Occipital lobe (tissue), 1 donor: ENCODE measurements at regions not wholly inside any gene's neighbourhood (a gene's known extent, or its start where the extent isn't known, plus 50 kb on each side); places are given as distances from the start of the nearest gene placed in this dataset.
A peak's percentile ranks its signal among the peaks of the same experiment; 100 is the strongest.

Experiments used
- DNase-seq: peaks from one replicate; lab custom pipeline; 2025; lab: John Stamatoyannopoulos, UW

DNA sequence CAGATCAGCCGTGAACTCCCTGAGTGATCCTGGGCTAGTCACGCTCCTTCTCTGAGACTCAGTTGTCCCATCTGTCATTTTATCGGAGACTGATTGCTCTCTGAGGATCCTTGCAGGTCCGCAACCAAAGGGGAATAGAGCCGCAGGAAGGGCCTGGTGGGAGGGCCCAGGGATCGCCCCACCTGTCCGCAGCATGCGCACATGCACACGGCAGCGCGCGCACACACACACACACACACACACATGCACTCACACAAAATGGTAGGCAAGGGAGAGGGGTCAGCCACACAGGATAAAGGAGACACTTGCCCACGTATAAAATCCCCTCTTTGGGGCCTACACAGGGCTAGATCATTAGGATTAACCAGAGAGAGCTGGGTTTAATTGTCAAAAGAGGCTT, 95.6 kb upstream of the FOXP4 start:
- DNase-seq = no peak

DNA sequence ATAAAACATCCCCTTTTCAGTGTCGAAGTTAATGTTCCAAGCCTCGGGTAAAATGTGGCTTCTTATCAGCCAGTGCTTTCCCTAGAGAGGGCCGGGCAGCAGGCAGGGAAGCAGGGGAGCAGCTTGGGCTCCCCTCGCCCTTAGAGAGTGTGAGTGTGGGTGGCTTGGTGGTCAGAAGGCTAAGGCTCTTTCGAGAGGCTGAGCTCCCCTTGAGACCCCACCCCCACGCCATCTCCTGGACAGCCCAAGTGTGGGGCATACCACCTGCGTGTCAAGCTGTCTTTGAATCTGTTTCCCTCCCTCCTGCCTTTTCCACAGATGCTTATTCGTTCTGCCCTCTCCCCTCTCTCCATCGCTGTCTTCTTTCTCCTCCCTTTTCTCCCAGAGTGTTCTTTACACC, 95.1 kb upstream of the FOXP4 start:
- no peak for DNase-seq

DNA sequence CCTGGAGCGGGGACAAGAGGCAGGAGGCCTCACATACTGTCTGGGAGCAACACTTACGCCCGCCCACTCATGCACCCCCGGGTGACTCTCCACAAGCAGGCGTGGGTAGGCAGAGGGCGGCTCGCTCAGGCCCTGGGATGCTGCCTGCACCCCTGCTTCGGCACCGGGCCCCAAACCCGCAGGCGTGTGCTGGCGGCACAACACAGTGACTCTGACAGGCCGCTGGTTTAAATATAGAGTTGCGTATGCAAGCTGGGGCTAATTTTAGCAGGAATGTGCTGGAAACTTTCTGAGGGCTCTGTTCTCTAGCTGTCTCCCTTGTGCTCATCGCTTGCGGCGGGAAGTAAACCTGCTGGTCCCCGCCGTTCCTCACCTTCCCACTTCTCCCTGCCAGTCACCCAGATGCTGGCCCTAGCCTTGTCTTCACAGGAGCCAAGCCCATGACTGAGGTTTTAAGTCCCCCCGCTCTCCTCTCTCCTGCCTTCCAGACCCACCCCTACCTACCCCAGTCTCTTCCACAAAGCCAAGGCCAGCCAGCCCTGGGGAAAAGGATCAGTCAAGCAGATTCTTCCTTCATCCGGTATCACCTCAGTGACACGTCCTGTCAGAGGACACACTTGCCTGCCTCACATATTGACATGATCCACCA, 94.5 kb upstream of the FOXP4 start:
- DNase-seq = peak; percentile 65

GRCh38 chr6:41452763-41453162, 93.4 kb upstream of the FOXP4 start:
- DNase-seq = no peak

DNA sequence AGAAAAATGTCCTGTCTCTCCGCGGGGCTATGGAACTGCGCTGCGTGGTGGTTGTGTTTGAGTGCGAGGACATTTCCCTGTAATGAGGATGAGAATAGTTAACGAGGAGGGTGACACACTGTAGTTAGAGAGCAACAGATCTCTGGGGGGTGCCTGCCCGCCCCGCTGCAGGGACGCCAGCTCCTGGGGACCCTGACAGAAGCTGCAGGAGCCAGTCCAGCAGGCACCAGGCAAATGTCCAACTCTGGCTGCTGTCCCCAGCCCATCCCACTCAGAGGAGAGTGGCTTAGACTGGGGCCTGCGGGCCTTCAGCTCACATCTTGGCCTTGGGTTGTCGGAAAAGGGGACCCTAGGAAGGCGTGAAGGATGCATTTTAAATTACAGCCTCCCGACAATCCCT, 92.9 kb upstream of the FOXP4 start:
- DNase-seq = no peak

GRCh38 chr6:41454189-41454789, 91.9 kb upstream of the FOXP4 start:
- DNase-seq = no peak

- DNase-seq = no peak
Observed at GRCh38 chr6:41455410-41455809, 90.8 kb upstream of the FOXP4 start.

GRCh38 chr6:41455818-41456217, 90.4 kb upstream of the FOXP4 start:
- DNase-seq = no peak

GRCh38 chr6:41457303-41457670, 88.9 kb upstream of the FOXP4 start:
- no peak for DNase-seq

DNA sequence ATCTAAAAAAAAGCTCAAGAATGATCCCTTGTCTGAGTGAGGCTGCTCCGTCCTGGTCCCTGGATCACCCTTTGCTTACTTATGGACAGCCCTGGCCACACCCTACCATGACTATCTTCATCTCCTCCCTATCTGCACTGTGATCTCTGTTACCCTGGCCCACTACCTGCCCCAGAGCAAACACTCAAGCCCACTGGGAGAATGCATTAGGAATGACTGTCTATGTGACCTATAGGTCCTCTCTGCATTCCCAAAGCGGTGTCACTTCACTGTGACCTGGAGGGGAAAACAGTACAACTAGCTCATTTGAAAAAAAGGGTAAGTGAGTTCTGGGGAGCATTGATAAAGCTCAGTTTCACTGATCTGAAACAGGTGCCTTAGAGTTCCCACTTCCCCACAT, 86.4 kb upstream of the FOXP4 start:
- no peak for DNase-seq

DNA sequence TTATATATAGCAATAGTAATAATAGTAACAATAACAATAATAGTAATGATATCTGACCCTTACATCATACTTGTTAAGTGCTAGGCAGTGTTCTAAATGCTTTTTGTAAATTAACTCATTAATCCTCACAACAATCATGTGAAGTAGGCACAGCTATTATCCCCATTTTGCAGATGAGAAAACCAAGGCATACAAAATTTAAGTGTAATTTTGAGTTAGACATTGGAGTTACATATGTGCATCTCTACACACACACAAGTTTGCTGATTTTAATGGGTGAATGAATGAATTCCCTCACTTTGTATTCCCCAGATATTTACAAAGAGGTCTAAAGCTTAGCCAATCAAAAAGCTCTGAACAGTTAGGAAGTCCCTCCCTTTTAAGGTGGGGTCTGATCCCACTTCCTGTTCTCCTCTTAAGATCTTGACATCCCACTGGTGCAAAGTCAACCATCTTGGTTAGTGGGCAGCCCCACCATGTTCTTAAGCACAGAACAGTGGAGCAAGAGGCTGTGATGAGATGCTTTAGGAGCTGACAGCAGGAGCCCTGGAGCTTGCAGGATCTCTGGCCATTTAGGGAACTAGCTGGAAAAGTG, 85.3 kb upstream of the FOXP4 start:
- no peak for DNase-seq

DNA sequence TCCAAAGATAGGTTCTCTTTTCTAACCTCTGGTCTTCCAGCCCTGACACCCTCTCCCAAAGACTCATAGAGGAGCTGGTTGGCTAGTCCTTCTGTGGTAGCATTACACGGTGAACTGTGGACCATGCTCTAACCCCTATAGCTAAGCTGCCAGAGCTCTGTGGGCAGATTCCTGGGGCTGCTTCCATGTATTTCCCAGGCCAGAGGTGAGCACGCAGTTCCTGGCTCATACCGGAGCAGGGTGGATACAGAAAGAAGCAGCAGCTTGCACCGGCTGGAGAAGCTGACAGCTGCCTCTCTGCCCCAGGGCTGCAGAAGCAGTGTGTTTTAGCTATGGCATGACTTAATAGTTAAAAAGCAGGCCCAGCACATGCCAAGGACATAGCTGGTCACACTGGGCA, 84.1 kb upstream of the FOXP4 start:
- no peak for DNase-seq

GRCh38 chr6:41463062-41463930, 82.9 kb upstream of the FOXP4 start:
- no peak for DNase-seq

DNA sequence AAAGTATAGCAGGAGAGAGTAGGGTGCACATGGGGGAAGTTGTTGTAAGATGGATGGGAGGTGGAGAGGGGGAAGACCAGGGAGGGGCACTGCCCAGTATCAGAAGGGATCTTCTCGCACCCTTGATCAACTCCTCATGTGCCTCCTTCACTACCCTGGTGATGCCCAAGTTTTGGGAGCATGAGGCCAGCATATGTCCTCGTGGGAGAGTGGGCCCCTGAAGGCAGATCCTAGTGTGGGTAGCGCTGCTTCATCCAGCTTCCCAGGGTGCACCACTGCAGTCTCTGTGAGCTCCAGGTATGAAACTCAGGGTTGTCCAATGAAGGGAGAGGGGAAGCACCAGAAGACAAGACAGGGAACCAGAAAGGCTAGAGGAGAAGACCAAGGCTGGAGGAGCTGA, 82.2 kb upstream of the FOXP4 start:
- DNase-seq = no peak

GRCh38 chr6:41464481-41464880, 81.7 kb upstream of the FOXP4 start:
- DNase-seq = no peak

GRCh38 chr6:41466437-41466990, 79.7 kb upstream of the FOXP4 start:
- no peak for DNase-seq

DNA sequence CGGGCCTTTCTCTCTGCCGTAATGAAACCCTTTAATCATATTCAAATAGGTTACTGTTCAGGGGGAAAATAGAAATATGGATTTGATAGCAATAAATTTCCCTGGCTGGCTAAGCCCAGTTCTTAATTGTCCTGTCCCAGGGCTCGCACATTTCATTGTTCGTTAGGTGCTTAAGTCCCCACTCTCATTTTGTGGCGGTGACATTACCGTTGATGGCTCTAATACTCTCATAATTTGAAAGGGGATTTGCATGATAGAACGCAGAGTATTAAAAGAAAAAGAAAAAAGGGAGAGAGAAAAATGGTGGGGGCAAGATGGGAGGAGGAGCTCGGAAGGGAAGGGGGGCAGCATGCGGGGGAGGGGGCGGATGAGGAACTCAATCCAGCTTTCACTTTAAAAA, 79.1 kb upstream of the FOXP4 start:
- no peak for DNase-seq

DNA sequence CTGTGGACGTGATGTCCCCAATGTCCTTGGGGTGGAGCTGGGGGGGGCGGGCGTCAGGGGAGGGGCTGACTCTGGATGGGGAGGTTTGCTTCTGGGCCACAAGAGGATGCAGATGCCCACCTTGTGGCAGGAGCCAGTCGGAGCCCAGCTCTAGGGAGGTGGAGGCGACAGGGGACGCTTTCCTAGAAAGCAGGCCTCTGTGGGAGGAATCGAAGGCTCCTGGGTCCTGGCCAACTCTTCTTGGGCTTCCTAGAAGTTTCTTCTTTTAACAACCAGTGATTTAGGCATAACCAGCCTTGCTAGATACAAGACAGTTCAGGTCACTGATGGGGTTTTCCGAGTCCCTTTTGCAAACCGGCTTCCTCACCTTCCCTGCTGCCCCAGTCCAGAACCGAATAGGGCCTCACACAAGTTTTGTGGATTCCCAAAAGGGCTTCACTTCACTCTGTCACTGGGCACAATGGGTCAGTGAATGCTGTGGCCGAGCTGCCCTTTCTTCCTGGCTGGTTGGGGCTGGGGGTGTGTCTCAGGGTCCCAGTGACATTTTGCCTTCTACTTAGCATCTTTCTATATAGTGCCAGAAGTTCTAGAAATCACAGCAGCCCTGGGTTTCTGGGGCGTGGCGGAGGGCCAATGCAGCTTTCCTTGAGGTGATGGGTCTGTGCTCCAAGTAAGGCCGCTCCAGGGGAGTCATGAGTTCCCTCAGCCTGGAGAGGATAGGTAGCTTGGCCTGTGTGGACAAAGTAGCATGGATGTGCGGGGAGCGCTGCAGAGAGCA, 78.4 kb upstream of the FOXP4 start:
- no peak for DNase-seq

DNA sequence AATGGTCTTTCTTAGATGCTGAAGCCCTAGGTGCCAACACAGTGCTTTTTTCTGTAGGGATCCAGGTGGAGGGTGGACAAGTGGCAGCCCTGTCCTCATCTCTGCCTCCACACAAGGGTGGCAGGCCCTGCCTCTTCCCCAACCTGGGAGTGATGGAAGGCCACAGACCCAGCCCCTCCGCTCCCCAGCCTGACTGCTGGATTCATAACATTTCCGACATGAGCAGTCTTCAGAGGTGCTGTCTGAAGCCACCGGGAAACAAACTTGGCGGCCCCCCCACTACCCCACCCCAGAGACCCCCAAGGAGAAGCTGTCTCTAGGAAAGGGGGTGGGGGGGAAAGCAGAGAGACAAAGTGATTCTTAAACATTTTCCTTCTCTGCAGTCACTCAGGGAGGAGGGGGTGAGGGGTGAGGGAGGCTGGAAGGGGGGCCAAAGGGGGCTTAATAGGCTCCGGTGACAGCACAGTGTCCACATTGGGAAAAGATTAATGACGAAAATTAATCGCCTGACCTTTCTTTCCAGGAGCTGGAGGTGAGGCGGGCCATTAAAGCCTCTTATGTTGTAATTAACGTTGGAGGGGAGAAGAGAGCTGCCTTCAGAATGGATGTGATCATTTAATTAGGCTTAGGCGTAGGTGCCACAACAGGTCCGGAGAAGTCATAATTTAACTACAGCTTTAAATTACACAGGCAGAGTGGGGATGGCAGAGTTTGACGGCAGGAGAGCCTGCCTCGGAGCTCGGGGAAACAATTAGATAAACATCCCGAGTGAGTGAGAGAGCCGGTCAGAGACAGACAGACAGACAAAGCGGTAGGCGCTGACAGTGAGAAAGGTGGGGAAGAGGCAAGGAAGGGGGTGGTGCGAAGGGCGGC, 76.8 kb upstream of the FOXP4 start:
- no peak for DNase-seq

- no peak for DNase-seq
Observed at GRCh38 chr6:41470029-41470330, 76.2 kb upstream of the FOXP4 start.
